GM12892 (cell line): ENCODE measurements at regions not wholly inside any gene's neighbourhood (a gene's known extent, or its start where the extent isn't known, plus 50 kb on each side); places are given as distances from the start of the nearest gene placed in this dataset.

Source experiments
- POLR2A ChIP-seq: IDR thresholded peaks from 2 replicates; pipeline ENCODE4 v1.6.1; 2011; ENCODE audit warnings: low read depth, low read length, control low read depth
- POLR2AphosphoS5 ChIP-seq: IDR thresholded peaks from 2 replicates; pipeline ENCODE4 v1.6.1; 2011; ENCODE audit warnings: low read depth, low read length, control low read depth

DNA sequence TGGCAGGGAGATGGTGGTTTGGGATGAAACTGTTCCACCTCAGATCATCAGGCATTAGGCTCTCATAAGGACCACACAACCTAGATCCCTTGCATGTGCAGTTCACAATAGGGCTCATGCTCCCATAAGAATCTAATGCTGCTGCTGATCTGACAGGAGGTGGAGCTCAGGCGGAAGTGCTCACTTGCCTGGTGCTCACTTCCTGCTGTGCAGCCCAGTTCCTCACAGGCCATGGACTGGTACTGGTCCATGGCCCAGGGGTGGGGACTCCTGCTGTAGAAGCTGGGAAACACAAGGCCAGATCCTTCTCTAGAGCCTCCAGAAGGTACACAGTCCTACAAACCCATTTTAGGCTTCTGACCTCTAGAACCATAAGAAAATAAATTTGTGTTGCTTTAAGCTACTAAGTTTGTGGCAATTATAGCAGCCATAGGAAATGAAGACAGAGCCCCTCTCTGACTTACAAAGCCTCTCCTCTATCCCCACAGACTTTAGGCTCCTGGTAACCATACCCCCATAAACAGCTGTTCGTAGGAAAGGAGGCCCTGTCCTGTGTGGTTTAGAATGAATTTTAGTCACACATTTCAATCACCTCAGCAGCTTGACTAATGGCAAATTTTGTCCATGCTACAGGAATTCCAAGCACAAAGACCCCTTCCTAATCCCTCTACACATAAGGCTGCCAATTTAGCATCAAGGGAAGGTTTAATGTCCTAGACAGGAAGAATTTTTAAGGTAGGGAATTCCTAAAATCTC is 206.1 kb upstream of the PHYHIPL start:
- TF ChIP-seq POLR2A, result no peak
- no peak for TF ChIP-seq POLR2AphosphoS5
